ENCODE measurements at regions not wholly inside any gene's neighbourhood (a gene's known extent, or its start where the extent isn't known, plus 50 kb on each side); places are given as distances from the start of the nearest gene placed in this dataset.
A peak's percentile ranks its signal among the peaks of the same experiment; 100 is the strongest.

- no peak overlapping the region for H3K27ac ChIP-seq (ENCODE audit: low read depth)
- no peak overlapping the region for H3K4me2 ChIP-seq
- no peak overlapping the region for H3K4me3 Mint-ChIP-seq
- no peaks in the 10 kb centered on the region for H3F3A ChIP-seq (replicated peaks; ENCODE audit: low read depth)
- DNase-seq (ENCODE audit: low spot score) (no peak), ATAC-seq (no peak)
- peaks cover 10% of the 10 kb centered on the region for H3K4me1 Mint-ChIP-seq
- no peak overlapping the region for H3K27ac Mint-ChIP-seq
- no peaks in the 10 kb centered on the region for H3K79me2 ChIP-seq (replicated peaks; ENCODE audit: insufficient read depth)
- no peaks in the 10 kb centered on the region for H3K36me3 Mint-ChIP-seq (ENCODE audit: low read depth)
- no peak overlapping the region for H2AFZ ChIP-seq
- peaks cover 8% of the 10 kb centered on the region for H3K4me1 ChIP-seq (ENCODE audit: insufficient read depth)
- no peaks in the 10 kb centered on the region for H3K27me3 ChIP-seq (ENCODE audit: insufficient read depth)
- no peaks in the 10 kb centered on the region for H3K36me3 ChIP-seq (ENCODE audit: insufficient read depth)
- TF ChIP-seq POLR2AphosphoS5 (IDR thresholded peaks at IDR 0.05; ENCODE audit: low read depth) (no peak), NANOG (IDR thresholded peaks at IDR 0.05; ENCODE audit: borderline replicate concordance) (no peak), EZH2phosphoT487 (IDR thresholded peaks at IDR 0.05; ENCODE audit: unreplicated experiment) (no peak), CREB1 (CRISPR knock-in tag; IDR thresholded peaks at IDR 0.05; ENCODE audit: low read depth) (no peak), REST (IDR thresholded peaks at IDR 0.05; ENCODE audit: unreplicated experiment) (no peak), CTCF (conservative IDR thresholded peaks at IDR 0.05; ENCODE audit: low read depth in 2 of 2) (no peak)
- H3K4me3 ChIP-seq, result no peak overlapping the region
- 0 out of 2 replicates have a peak, but pooled peaks cover 4% of the 10 kb centered on the region for H3K9me2 ChIP-seq (ENCODE audit: insufficient read depth)
- H3K9me3 Mint-ChIP-seq, result no peaks in the 10 kb centered on the region
- no peaks in the 10 kb centered on the region for H3K27me3 Mint-ChIP-seq (ENCODE audit: insufficient read depth, low read depth, poor library complexity)
- no peaks in the 10 kb centered on the region for H4K20me1 ChIP-seq (replicated peaks; ENCODE audit: insufficient read depth)
These were observed 197.5 kb downstream of the IRS1 start for GRCh38 chr2:226601881-226602662.

- DNase-seq (ENCODE audit: low spot score), result no peak
- H3K27ac Mint-ChIP-seq, result no peak overlapping the region
- peaks cover 2% of the 10 kb centered on the region for H3K9me2 ChIP-seq (ENCODE audit: insufficient read depth)
- H3K36me3 ChIP-seq (ENCODE audit: insufficient read depth), result no peaks in the 10 kb centered on the region
- peaks cover 10% of the 10 kb centered on the region for H3K4me1 Mint-ChIP-seq
- no peaks in the 10 kb centered on the region for H4K20me1 ChIP-seq (replicated peaks; ENCODE audit: insufficient read depth)
- H3K4me3 Mint-ChIP-seq, result no peak overlapping the region
- peak overlapping the region; percentile 0 for H2AFZ ChIP-seq
- H3K27me3 Mint-ChIP-seq (ENCODE audit: insufficient read depth, low read depth, poor library complexity), result no peaks in the 10 kb centered on the region
- H3K4me2 ChIP-seq, result no peak overlapping the region
- peaks cover 8% of the 10 kb centered on the region for H3K4me1 ChIP-seq (ENCODE audit: insufficient read depth)
- H3K9me3 Mint-ChIP-seq, result no peaks in the 10 kb centered on the region
- H3K27me3 ChIP-seq (ENCODE audit: insufficient read depth), result no peaks in the 10 kb centered on the region
- no peaks in the 10 kb centered on the region for H3F3A ChIP-seq (replicated peaks; ENCODE audit: low read depth)
- ATAC-seq, result no peak
- H3K4me3 ChIP-seq, result no peak overlapping the region
- no peaks in the 10 kb centered on the region for H3K36me3 Mint-ChIP-seq (ENCODE audit: low read depth)
- no peaks in the 10 kb centered on the region for H3K79me2 ChIP-seq (replicated peaks; ENCODE audit: insufficient read depth)
- H3K27ac ChIP-seq (ENCODE audit: low read depth), result no peak overlapping the region
- TF ChIP-seq ZNF462 (CRISPR knock-in tag; IDR thresholded peaks at IDR 0.05), result no peak
These were observed 198.8 kb downstream of the IRS1 start for GRCh38 chr2:226600802-226601201.
